CD4-positive, alpha-beta memory T cell (primary cell): ENCODE measurements at regions not wholly inside any gene's neighbourhood (a gene's known extent, or its start where the extent isn't known, plus 50 kb on each side); places are given as distances from the start of the nearest gene placed in this dataset.

ENCODE experiments used
- CTCF ChIA-PET: fragments of 350-600 bp; sonication (Branson Sonifier 250); formaldehyde crosslinking; loops from one replicate; lab custom pipeline; 2021; ENCODE audit warnings: inconsistent platforms; ENCODE audit not compliant: partially characterized antibody; lab: Charles Lee
- POLR2A ChIA-PET: fragments of 350-600 bp; sonication (Branson Sonifier 250); formaldehyde crosslinking; loops from one replicate; lab custom pipeline; 2021; ENCODE audit not compliant: partially characterized antibody; lab: Charles Lee
- DNase-seq, 5 donors: peaks; one replicate each; pipeline versions ENCODE4 v3.0.0 to v3.0.0-alpha.2; 2020 to 2022; ENCODE audit warnings: mixed read lengths in 1 of 5
- H3K27ac ChIP-seq: one replicate; pipeline ENCODE4 v1.7.0; 2013; ENCODE audit warnings: low read depth, low read length
- H3K27me3 ChIP-seq: 2 replicates; pipeline ENCODE4 v1.7.0; 2013; ENCODE audit warnings: mild to moderate bottlenecking, low read length, moderate library complexity; ENCODE audit not compliant: insufficient read depth
- H3K36me3 ChIP-seq: 2 replicates; pipeline ENCODE4 v1.7.0; 2013; ENCODE audit warnings: mild to moderate bottlenecking, low read length, moderate library complexity; ENCODE audit not compliant: insufficient read depth
- H3K4me1 ChIP-seq: 2 replicates; pipeline ENCODE4 v1.7.0; 2013; ENCODE audit warnings: mild to moderate bottlenecking, low read length, moderate library complexity; ENCODE audit not compliant: insufficient read depth
- H3K4me3 ChIP-seq, 2 donors: one replicate each; pipeline ENCODE4 v1.7.0; 2013; ENCODE audit warnings: low read length in 2 of 2, mild to moderate bottlenecking in 1 of 2
- H3K9me3 ChIP-seq, 2 donors: one replicate each; pipeline ENCODE4 v1.7.0; 2013; ENCODE audit warnings: low read length in 2 of 2, control low read depth in 1 of 2; ENCODE audit not compliant: control insufficient read depth in 1 of 2
- H3K27ac Mint-ChIP-seq, 7 donors: one replicate each; pipeline ENCODE4 v1.8.0; 2020 to 2021; ENCODE audit warnings: mixed read lengths in 7 of 7, mild to moderate bottlenecking in 6 of 7, inconsistent platforms in 3 of 7, moderate library complexity in 3 of 7
- H3K27me3 Mint-ChIP-seq, 2 donors: one replicate each; pipeline ENCODE4 v1.8.0; 2020 to 2021; ENCODE audit warnings: mixed read lengths in 2 of 2
- H3K36me3 Mint-ChIP-seq, 2 donors: one replicate each; pipeline ENCODE4 v1.8.0; 2020 to 2021; ENCODE audit warnings: mixed read lengths in 2 of 2, inconsistent platforms in 1 of 2, mild to moderate bottlenecking in 1 of 2
- H3K4me1 Mint-ChIP-seq, 4 donors: one replicate each; pipeline ENCODE4 v1.8.0; 2020 to 2021; ENCODE audit warnings: mixed read lengths in 4 of 4, mild to moderate bottlenecking in 1 of 4
- H3K4me3 Mint-ChIP-seq, 8 donors: one replicate each; pipeline ENCODE4 v1.8.0; 2020 to 2021; ENCODE audit warnings: mixed read lengths in 8 of 8, mild to moderate bottlenecking in 7 of 8, moderate library complexity in 6 of 8, inconsistent platforms in 3 of 8
- H3K9me3 Mint-ChIP-seq, 8 donors: one replicate each; pipeline ENCODE4 v1.8.0; 2020 to 2021; ENCODE audit warnings: mixed read lengths in 8 of 8, mild to moderate bottlenecking in 5 of 8, inconsistent platforms in 3 of 8, moderate library complexity in 1 of 8
- intact Hi-C: fragments of 100-400 bp; cut with micrococcal nuclease; formaldehyde crosslinking; loops from one replicate; pipeline ENCODE4 v1.15.1; 2023

DNA sequence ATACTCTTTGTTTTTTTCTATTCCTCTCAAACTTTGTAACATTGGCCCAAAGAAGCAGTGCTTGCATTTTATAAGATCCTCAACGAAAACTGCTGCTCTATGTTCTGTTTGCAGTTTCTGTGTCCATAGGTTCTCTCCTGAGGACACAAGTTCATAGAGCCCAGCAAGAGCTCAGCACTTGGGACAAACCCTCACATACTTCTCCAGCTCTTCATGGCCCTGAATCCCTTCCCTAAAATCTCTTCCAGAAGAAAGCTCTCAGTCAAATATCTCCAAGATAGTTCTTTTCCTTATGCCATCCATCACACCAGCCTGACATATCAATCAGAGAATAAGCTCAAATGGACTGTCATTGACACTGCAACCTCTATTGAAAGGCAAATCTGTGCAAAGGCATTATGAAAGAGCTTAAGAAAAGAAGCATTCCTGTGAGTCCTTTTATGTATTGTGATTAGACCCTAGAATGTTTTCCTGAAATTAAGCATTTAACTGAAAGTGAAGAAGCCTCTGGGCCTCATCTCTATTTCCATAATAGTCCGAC lies 405.5 kb downstream of the ANKRD7 start:
- intact Hi-C loops: no loop called here
- no peak for DNase-seq
- Histone ChIP-seq H3K36me3 (no peaks in the 10 kb centered on the region), H3K4me3 (no peak overlapping the region), H3K27me3 (no peaks in the 10 kb centered on the region), H3K4me1 (no peaks in the 10 kb centered on the region), H3K27ac (no peak overlapping the region), H3K9me3 (no peaks in the 10 kb centered on the region)
- Mint-ChIP-seq H3K27ac (no peak overlapping the region), H3K27me3 (no peaks in the 10 kb centered on the region), H3K36me3 (no peaks in the 10 kb centered on the region), H3K4me3 (no peak overlapping the region), H3K9me3 (peaks cover 0 to 5% (median 3%) of the 10 kb centered on the region in 8 donors), H3K4me1 (no peaks in the 10 kb centered on the region)
- POLR2A ChIA-PET: no interaction called here
- CTCF ChIA-PET: no interaction called here

DNA sequence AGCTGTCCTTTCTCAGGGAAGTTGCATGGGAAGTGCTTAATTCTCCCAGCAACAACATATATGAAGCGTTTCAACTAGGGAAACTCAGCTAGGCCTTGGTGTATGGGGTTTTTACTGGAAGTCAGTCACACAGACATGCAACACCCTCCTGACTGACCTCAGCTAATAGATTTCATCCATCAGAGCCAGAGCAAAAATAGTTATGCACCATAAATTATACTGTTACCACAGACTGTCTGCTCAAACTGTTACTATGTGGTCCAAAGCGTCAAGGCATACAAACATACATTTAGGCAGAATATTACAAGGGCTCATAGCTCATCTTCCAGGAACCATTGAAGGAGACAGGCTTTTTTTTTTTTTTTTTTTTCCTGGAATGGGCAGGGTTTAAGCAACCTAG lies 417.9 kb downstream of the ANKRD7 start:
- H3K27ac ChIP-seq: no peak overlapping the region
- Mint-ChIP-seq H3K4me3 (no peak overlapping the region), H3K36me3 (no peaks in the 10 kb centered on the region), H3K9me3 (peaks cover 0 to 14% (median 2%) of the 10 kb centered on the region in 8 donors), H3K4me1 (no peaks in the 10 kb centered on the region), H3K27me3 (no peaks in the 10 kb centered on the region), H3K27ac (no peak overlapping the region)
- ChIA-PET CTCF (no interaction called here), POLR2A (no interaction called here)
- no peaks in the 10 kb centered on the region for H3K27me3 ChIP-seq
- no peak for DNase-seq
- no peak overlapping the region for H3K4me3 ChIP-seq
- no peaks in the 10 kb centered on the region for H3K4me1 ChIP-seq
- H3K9me3 ChIP-seq: no peaks in the 10 kb centered on the region
- intact Hi-C loops: no loop called here
- no peaks in the 10 kb centered on the region for H3K36me3 ChIP-seq

DNA sequence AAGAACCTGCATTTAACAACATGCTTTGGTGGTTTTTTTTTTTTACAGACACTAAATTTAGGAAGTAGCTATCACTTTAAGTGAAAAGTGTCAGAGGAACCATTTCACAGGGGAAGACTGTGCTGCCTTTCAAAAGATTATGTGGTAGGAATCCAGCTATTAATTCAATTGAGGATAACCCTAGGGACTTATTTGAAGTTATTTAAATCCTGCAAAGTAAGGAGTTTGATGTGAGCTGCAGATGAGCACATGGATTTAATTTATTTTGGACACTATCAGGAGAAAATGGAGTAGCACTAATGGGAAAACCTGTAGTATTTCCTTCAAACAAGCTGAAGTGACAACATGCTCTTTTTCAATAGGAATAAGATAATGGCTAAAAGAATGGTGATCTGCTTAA lies 419.8 kb downstream of the ANKRD7 start:
- Mint-ChIP-seq H3K27me3 (no peaks in the 10 kb centered on the region), H3K4me1 (no peaks in the 10 kb centered on the region), H3K4me3 (no peak overlapping the region), H3K36me3 (no peaks in the 10 kb centered on the region), H3K27ac (no peak overlapping the region), H3K9me3 (peaks cover 0 to 7% (median 2%) of the 10 kb centered on the region in 8 donors)
- POLR2A ChIA-PET: no interaction called here
- H3K9me3 ChIP-seq: no peaks in the 10 kb centered on the region
- no peak overlapping the region for H3K27ac ChIP-seq
- intact Hi-C loops: no loop called here
- no peak overlapping the region for H3K4me3 ChIP-seq
- CTCF ChIA-PET: no interaction called here
- no peaks in the 10 kb centered on the region for H3K4me1 ChIP-seq
- no peaks in the 10 kb centered on the region for H3K36me3 ChIP-seq
- no peak for DNase-seq
- no peaks in the 10 kb centered on the region for H3K27me3 ChIP-seq

DNA sequence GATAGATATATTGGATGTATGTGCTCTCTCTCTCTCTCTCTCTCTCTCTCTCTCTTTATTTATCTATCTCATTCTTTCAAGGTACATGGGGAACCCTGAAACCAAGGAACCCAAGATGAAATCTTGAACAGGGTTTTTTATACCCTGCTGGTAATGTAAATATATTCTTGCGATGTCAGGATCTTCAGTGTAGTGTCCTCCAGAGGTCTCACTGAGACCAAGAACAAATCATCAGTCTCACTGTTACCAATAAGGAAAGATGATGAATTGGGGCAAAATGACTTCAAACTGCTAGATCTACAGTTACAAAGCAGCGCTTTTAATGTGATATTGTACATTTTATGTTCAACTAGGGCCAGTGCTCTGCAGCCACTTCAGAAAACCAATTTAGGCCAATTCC lies 423.5 kb downstream of the ANKRD7 start:
- ChIA-PET CTCF (no interaction called here), POLR2A (no interaction called here)
- no peaks in the 10 kb centered on the region for H3K27me3 ChIP-seq
- no peak overlapping the region for H3K4me3 ChIP-seq
- peaks cover 0 to 4% (median 0%) of the 10 kb centered on the region in 8 donors for H3K9me3 Mint-ChIP-seq
- H3K27me3 Mint-ChIP-seq: no peaks in the 10 kb centered on the region
- H3K36me3 ChIP-seq: no peaks in the 10 kb centered on the region
- H3K4me3 Mint-ChIP-seq: no peak overlapping the region
- H3K4me1 Mint-ChIP-seq: no peaks in the 10 kb centered on the region
- intact Hi-C loops: no loop called here
- H3K9me3 ChIP-seq: no peaks in the 10 kb centered on the region
- H3K36me3 Mint-ChIP-seq: no peaks in the 10 kb centered on the region
- no peak for DNase-seq
- H3K27ac Mint-ChIP-seq: peak overlapping the region in 1 of 7 donors; percentile 76
- H3K27ac ChIP-seq: no peak overlapping the region
- no peaks in the 10 kb centered on the region for H3K4me1 ChIP-seq

DNA sequence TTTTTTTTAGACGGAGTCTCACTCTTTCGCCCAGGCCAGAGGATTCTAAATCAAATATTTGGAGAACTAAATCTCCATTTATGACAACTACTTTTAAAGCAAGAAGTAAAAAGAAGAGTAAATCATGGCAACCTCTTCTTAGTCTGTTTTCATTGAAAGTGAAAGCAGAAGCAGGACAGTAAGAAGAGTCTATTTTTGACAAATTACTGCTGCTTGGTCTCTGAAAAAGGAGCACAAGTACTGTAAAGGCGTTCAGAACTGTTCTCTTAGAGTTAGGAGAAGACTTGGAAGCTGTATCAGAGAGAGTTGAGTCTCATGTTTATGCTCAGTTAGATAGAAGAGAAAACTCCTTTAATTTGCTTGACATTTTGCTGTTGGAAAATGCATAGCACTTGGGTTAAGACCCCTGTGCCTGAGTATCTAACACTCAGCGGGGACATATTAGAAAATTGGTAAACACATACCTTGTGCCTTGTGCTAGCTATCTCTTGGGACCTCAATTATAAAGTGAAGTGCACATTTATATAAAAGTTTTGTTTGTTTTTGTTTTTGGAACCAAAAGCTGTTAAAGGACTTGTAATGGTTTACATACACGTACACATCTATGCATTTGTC lies 433.0 kb downstream of the ANKRD7 start:
- Mint-ChIP-seq H3K4me1 (no peaks in the 10 kb centered on the region), H3K36me3 (no peaks in the 10 kb centered on the region), H3K9me3 (peaks cover 0 to 10% (median 0%) of the 10 kb centered on the region in 8 donors), H3K4me3 (no peak overlapping the region), H3K27ac (no peak overlapping the region), H3K27me3 (no peaks in the 10 kb centered on the region)
- no peak overlapping the region for H3K27ac ChIP-seq
- H3K27me3 ChIP-seq: no peaks in the 10 kb centered on the region
- ChIA-PET POLR2A (no interaction called here), CTCF (no interaction called here)
- H3K36me3 ChIP-seq: no peaks in the 10 kb centered on the region
- intact Hi-C loops: no loop called here
- no peak for DNase-seq
- no peak overlapping the region for H3K4me3 ChIP-seq
- H3K9me3 ChIP-seq: no peaks in the 10 kb centered on the region
- no peaks in the 10 kb centered on the region for H3K4me1 ChIP-seq

DNA sequence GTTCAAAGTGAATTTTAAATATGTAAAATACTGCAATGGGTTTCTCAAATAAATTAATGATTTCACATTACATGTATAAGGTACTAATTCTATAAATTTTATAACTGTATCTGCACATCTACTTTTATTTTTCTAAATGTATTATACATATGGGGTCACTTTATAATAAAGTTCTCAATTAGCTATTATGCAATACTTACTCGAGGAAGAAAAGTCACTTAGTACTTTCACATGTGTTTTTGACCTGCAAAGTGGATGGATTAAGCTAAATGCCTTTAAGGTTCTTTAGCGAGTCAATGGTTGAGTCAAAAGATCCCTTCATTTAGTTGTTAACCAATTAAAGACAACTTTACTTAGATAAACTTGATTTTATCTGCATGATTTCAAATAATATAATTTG lies 437.8 kb downstream of the ANKRD7 start:
- H3K9me3 ChIP-seq: no peaks in the 10 kb centered on the region
- no peaks in the 10 kb centered on the region for H3K4me1 Mint-ChIP-seq
- DNase-seq: no peak
- H3K27me3 Mint-ChIP-seq: no peaks in the 10 kb centered on the region
- H3K4me3 Mint-ChIP-seq: no peak overlapping the region
- intact Hi-C loops: no loop called here
- H3K36me3 Mint-ChIP-seq: no peaks in the 10 kb centered on the region
- H3K27ac ChIP-seq: no peak overlapping the region
- H3K9me3 Mint-ChIP-seq: peaks cover 0 to 3% (median 0%) of the 10 kb centered on the region in 8 donors
- CTCF ChIA-PET: no interaction called here
- H3K36me3 ChIP-seq: no peaks in the 10 kb centered on the region
- H3K4me1 ChIP-seq: no peaks in the 10 kb centered on the region
- H3K4me3 ChIP-seq: no peak overlapping the region
- no peaks in the 10 kb centered on the region for H3K27me3 ChIP-seq
- H3K27ac Mint-ChIP-seq: no peak overlapping the region
- POLR2A ChIA-PET: no interaction called here

DNA sequence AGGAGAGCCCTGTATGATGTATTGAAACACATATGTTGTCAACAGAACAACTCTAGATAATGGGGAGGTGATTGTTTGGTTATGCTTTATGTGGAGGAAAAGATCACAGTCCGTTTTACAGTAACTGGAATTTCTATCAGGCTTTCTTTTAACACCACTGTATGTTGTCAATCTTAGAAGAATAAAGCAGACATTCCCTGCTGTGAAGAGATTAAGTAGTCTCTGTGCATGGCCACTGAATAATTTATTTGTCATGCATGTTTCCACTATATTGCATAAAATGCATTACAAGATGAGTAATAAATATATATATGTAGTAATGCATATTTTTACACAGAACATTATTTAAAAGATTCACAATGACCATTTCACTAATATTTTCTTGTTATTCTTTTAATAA lies 440.0 kb downstream of the ANKRD7 start:
- Mint-ChIP-seq H3K4me3 (no peak overlapping the region), H3K27ac (no peak overlapping the region), H3K27me3 (no peaks in the 10 kb centered on the region), H3K4me1 (no peaks in the 10 kb centered on the region), H3K36me3 (no peaks in the 10 kb centered on the region), H3K9me3 (peaks cover 0 to 3% (median 0%) of the 10 kb centered on the region in 8 donors)
- Histone ChIP-seq H3K4me1 (no peaks in the 10 kb centered on the region), H3K36me3 (no peaks in the 10 kb centered on the region), H3K4me3 (no peak overlapping the region), H3K27ac (no peak overlapping the region), H3K27me3 (no peaks in the 10 kb centered on the region), H3K9me3 (no peaks in the 10 kb centered on the region)
- ChIA-PET CTCF (no interaction called here), POLR2A (no interaction called here)
- DNase-seq: no peak
- intact Hi-C loops: no loop called here
